Breast epithelium (tissue), 3 donors: ENCODE measurements at regions not wholly inside any gene's neighbourhood (a gene's known extent, or its start where the extent isn't known, plus 50 kb on each side); places are given as distances from the start of the nearest gene placed in this dataset.

ENCODE experiments used
- POLR2A ChIP-seq: fragments of 450-650 bp; IDR thresholded peaks from one replicate; pipeline ENCODE4 v1.6.1; 2016; ENCODE audit warnings: antibody characterized with exemption, mild to moderate bottlenecking, moderate library complexity
- POLR2AphosphoS5 ChIP-seq, 3 donors: sonication (generic); formaldehyde crosslinking; IDR thresholded peaks; one replicate each; pipeline ENCODE4 v1.6.1; 2017; ENCODE audit warnings: antibody characterized with exemption in 3 of 3
- TF ChIP-seq, protein P1 (sequence below), 3 donors: fragments of 450-650 bp; IDR thresholded peaks; one replicate each; pipeline ENCODE4 v1.5.1; 2016 to 2017; ENCODE audit warnings: antibody characterized with exemption in 3 of 3, mild to moderate bottlenecking in 3 of 3, moderate library complexity in 3 of 3

DNA sequence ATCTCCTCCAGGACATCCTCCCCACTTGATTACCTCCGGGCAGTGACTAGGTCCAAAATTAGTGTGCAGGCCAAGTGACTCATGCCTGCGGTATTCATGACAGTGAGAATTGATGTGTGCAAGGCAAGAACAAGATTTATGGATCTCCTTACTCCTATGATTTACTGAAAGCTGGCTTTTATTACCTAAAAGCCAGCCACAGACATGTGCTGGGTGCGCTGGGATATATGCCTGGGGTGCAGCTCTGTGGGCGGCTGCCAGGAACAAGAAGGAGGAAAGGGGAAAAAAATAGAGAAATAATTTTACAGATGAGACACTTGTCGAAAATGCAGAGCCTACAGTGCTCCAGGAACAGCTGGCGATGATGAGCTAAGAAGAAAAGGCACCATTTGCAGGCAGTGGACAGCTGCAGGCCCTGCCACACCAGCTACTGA is 359.3 kb downstream of the CMPK2 start:
- TF ChIP-seq, protein P1, sequence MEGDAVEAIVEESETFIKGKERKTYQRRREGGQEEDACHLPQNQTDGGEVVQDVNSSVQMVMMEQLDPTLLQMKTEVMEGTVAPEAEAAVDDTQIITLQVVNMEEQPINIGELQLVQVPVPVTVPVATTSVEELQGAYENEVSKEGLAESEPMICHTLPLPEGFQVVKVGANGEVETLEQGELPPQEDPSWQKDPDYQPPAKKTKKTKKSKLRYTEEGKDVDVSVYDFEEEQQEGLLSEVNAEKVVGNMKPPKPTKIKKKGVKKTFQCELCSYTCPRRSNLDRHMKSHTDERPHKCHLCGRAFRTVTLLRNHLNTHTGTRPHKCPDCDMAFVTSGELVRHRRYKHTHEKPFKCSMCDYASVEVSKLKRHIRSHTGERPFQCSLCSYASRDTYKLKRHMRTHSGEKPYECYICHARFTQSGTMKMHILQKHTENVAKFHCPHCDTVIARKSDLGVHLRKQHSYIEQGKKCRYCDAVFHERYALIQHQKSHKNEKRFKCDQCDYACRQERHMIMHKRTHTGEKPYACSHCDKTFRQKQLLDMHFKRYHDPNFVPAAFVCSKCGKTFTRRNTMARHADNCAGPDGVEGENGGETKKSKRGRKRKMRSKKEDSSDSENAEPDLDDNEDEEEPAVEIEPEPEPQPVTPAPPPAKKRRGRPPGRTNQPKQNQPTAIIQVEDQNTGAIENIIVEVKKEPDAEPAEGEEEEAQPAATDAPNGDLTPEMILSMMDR (IDR thresholded peaks at IDR 0.05), result no peak
- no peak for TF ChIP-seq POLR2A
- no peak for TF ChIP-seq POLR2AphosphoS5 (IDR thresholded peaks at IDR 0.05)
